GM21515 (cell line): ENCODE measurements at regions not wholly inside any gene's neighbourhood (a gene's known extent, or its start where the extent isn't known, plus 50 kb on each side); places are given as distances from the start of the nearest gene placed in this dataset.
"Not testable (repeated sequence)": the region's sequence is repeated elsewhere in the genome, so short reads cannot be mapped to it uniquely, and the experiment has no call there.

Experiments
- ATAC-seq: cut with Tn5 transposase; IDR thresholded peaks from one replicate; pipeline ENCODE4 v1.9.1; 2021; ENCODE audit not compliant: unreplicated experiment

- no peak for ATAC-seq
Measured at GRCh38 chr3:181278468-181279238, 289.1 kb upstream of the DNAJC19 start.

DNA sequence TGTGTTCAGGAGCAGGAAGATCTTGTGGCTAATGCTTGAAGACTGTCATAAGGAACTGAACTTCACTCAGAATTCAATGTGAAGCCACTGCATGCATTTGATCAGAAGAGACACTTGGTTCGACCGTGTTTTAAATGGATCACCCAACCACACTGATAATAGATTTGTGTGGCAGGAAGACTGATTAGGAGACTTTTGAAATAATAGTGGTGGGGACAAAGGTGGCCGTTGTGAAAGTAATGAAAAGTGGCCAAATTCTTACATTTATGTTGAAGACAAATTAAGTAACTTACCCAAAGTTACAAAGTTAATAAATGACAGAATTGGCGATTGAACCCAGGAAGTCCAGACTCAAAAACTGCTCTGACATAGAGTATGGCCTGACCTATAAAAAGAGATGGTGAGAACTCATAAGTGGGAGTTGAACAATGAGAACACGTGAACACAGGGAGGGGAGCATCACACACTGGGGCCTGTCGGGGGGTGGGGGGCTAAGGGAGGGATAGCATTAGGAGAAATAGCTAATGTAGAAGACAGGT lies 286.9 kb upstream of the DNAJC19 start:
- ATAC-seq = no peak

GRCh38 chr3:181274025-181274424 lies 284.5 kb upstream of the DNAJC19 start:
- ATAC-seq = no peak

- ATAC-seq = no peak
Measured at GRCh38 chr3:181267312-181267711, 277.8 kb upstream of the DNAJC19 start.

- peak; percentile 78 for ATAC-seq
Measured at GRCh38 chr3:181265750-181266333, 276.3 kb upstream of the DNAJC19 start.

DNA sequence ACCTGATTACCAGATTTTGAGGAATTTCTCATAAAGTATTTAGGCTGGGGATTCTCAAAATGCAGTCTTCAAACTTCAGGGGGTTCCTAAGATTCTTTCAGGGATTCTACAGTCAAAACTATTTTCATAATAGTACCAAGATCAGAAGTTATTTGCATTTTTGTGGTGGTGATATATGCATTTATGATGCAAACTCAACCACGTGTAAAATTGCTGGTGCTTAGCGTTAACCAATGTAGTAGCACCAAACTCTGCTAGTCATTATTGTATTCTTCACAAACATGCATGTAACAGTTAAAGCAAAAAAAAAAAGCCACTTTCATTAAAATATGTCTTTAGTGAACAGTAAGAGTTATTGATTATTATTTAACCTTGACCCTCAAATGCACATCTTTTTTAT lies 274.9 kb upstream of the DNAJC19 start:
- ATAC-seq = no peak

- ATAC-seq = no peak
Measured at GRCh38 chr3:181253796-181254195, 264.3 kb upstream of the DNAJC19 start.

- ATAC-seq = no peak
Measured at GRCh38 chr3:181252631-181253030, 263.1 kb upstream of the DNAJC19 start.

GRCh38 chr3:181250714-181251113 lies 261.2 kb upstream of the DNAJC19 start:
- no peak for ATAC-seq

DNA sequence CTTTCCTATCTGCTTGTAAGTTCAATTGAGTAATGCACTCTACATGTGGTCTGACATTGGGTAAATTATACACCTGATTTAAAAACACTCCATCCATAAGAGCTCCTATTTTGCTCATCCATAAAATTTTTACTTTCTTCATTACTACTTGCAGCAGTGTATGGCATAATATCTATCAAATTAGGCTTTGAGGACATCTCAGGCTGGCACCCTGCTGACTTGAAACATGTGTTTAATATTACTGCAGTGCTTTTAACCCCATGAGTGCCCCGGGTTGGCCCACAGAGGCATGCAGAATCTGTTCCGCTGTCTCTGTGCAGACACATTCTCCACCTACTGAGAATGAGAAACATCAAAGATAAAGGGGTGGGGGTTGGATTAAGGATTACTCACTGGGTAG lies 249.9 kb upstream of the DNAJC19 start:
- ATAC-seq = no peak

DNA sequence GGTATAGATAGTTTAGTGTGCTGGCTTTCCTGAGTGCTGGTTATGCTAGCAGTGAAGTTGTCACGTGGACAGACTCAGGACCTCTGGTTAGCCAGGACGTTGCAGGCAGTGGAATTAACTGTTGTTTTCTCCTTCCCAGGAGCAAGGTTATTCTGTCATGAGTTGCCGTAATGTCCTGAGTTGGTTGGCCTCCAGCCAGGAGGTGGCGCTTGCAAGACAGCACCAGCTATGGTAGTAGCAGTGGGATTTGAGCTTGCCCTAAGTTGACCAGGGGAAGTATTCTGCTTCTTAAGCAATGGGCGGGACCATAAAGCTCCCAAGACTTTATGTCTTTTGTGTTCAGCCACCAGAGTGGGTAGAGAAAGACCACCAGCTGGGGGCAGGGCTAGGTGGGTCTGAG lies 240.7 kb upstream of the DNAJC19 start:
- ATAC-seq = no peak

GRCh38 chr3:181213347-181213746 lies 223.8 kb upstream of the DNAJC19 start:
- no peak for ATAC-seq

- no peak for ATAC-seq
Measured at GRCh38 chr3:181212271-181212670, 222.7 kb upstream of the DNAJC19 start.

DNA sequence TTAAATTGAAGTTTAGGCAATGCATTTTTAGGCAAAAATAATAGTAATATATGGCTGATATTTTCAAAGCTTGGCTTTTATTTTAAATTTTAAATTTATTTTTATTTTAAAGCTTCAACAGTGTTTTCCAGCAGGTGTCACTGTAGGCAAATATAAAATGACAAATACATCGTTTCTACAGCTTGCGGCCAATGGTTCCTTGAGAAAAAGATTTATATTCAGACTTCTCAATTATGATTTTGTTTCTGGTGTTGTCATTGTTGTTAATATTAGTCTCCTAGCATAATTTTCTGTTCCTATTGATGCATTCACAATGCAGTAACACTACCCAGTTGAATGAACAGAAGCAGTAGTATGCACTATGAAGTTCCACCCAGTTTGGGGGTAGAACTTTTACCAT lies 220.7 kb upstream of the DNAJC19 start:
- no peak for ATAC-seq

DNA sequence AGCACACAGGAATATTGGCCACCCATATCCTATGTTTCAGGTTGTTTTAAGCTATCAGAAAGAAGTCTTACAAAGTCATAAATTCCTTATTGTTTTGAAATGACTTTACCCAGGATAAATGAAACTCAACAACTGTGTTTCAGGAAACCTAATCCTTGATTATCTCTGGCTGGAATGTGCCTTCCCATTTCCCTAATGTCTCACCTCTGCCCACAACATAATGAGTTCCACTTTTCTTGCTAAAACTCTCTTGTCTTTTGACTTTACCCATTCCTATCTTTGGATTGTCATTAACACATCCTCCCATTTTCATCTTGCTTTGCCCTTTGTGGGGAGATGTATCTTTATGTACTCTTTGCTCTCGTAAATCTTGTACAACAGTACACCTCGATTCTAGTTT lies 200.0 kb upstream of the DNAJC19 start:
- ATAC-seq = no peak

DNA sequence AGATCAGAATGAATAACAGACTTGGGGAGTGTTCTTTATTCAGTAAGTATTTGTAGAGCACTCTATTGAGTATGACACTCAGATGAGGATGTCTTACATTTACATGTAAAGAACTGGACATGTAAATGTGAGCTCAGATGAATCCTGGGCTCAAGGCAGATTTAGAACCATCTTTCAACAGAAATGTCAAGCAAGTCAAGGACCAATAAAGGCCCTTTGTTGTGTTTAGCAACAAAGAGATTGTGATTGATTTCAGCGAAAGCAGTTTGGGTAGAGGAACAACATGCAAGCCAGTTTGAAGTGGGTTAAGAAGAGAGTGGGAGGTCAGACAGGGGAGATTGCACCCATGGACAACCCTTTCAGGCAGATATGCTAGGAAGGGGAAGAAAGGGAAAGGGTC lies 194.2 kb upstream of the DNAJC19 start:
- no peak for ATAC-seq

DNA sequence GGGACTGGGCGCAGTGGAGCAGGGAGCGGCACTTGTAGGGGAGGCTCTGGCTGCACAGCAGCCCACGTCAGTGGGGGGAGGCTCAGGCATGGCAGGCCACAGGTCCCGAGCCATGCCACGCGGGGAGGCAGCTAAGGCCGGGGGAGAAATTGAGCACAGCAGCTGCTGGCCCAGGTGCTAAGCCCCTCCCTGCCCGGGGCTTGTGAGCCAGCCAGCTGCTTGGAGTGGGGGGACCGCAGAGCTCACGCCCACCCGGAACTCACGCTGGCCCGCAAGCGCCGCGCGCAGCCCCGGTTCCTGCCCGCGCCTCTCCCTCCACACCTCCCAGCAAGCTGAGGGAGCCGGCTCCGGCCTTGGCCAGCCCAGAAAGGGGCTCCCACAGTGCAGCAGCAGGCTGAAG lies 193.5 kb upstream of the DNAJC19 start:
- not testable (repeated sequence) for ATAC-seq

- ATAC-seq = no peak
Measured at GRCh38 chr3:181178991-181179390, 189.5 kb upstream of the DNAJC19 start.

DNA sequence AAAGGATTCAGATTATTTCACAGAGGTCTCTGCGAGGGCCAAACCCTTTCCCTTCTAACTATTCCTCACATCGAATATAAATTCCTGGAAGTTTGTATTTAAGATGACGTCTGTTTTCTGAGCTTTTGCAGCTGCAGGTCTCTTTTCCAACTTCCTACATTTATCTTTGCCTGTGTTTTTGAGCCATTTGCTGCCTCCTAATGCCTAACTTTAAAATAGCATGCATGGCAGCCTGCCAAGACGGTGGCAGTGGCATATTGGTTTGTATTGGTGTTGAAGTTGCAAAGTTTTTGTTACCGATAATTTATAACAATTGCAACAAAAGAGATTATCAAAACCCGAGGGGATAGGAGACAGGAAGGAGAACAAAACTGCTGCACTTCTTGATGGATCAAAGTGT lies 187.1 kb upstream of the DNAJC19 start:
- ATAC-seq = no peak

GRCh38 chr3:181174676-181175233 lies 185.2 kb upstream of the DNAJC19 start:
- ATAC-seq = no peak

DNA sequence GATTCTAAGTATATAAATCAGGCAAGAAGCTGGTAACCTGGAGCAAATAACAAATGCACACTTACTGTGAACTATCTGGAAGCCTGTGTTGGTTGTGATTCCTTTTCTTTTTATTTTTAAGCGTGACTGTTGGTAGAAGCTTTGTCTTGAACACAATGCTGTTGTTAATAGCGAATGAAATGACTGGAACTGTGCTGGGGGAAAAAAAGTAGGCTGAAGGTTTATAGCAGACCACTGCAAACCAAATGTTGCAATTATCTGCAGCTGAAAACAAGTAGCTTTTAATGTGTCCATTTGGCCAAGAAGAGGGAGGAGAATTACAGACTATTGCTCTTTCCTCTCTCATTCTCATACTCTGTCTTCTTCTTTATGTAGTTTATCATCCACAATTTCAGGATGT lies 184.5 kb upstream of the DNAJC19 start:
- no peak for ATAC-seq

GRCh38 chr3:181173227-181173626 lies 183.7 kb upstream of the DNAJC19 start:
- ATAC-seq = no peak
